Gastrocnemius medialis (tissue), 4 donors: ENCODE measurements at regions not wholly inside any gene's neighbourhood (a gene's known extent, or its start where the extent isn't known, plus 50 kb on each side); places are given as distances from the start of the nearest gene placed in this dataset.
"Not testable (repeated sequence)": the region's sequence is repeated elsewhere in the genome, so short reads cannot be mapped to it uniquely, and the experiment has no call there.

ENCODE experiments used
- ATAC-seq, 2 donors: fragments of 150-250 bp; one replicate each; pipeline ENCODE4 v1.9.1; 2016
- DNase-seq, 2 donors: peaks; one replicate each; pipeline ENCODE4 v3.0.0-alpha.2; 2019
- H3K27ac ChIP-seq, 4 donors: fragments of 200-600 bp; sonication (generic); 1 replicate in 1 of 4; 2 replicates in 3 of 4; pipeline ENCODE4 v1.5.1; 2016 to 2018; ENCODE audit warnings: mild to moderate bottlenecking in 2 of 4, moderate library complexity in 1 of 4
- H3K27me3 ChIP-seq, 3 donors: fragments of 200-600 bp; sonication (generic) in 2 of 3; 1 replicate in 1 of 3; 2 replicates in 2 of 3; pipeline versions ENCODE4 v1.5.1 to v1.6.0; 2016 to 2019; ENCODE audit warnings: mild to moderate bottlenecking in 1 of 3, moderate library complexity in 1 of 3
- H3K36me3 ChIP-seq, 2 donors: fragments of 200-600 bp; sonication (generic) in 1 of 2; one replicate each; pipeline ENCODE4 v1.5.1; 2017 to 2018
- H3K4me1 ChIP-seq, 2 donors: fragments of 200-600 bp; sonication (generic) in 1 of 2; one replicate each; pipeline ENCODE4 v1.5.1; 2016 to 2017; ENCODE audit warnings: mild to moderate bottlenecking in 2 of 2
- H3K4me3 ChIP-seq, 4 donors: fragments of 200-600 bp; sonication (generic) in 3 of 4; 1 replicate in 1 of 4; 2 replicates in 3 of 4; pipeline ENCODE4 v1.5.1; 2016 to 2019; ENCODE audit warnings: mild to moderate bottlenecking in 2 of 4
- H3K9me3 ChIP-seq, 3 donors: fragments of 200-600 bp; sonication (generic) in 2 of 3; 1 replicate in 1 of 3; 2 replicates in 2 of 3; pipeline ENCODE4 v1.5.1; 2016 to 2019
- CTCF ChIP-seq, 5 experiments: fragments of 450-650 bp in 3 of 5; fragments of 200-600 bp in 2 of 5; sonication (generic) in 2 of 5; IDR thresholded peaks in 4 of 5; conservative IDR thresholded peaks in 1 of 5; 1 replicate in 4 of 5; 2 replicates in 1 of 5; pipeline ENCODE4 v1.5.1; 2016 to 2019; ENCODE audit warnings: antibody characterized with exemption in 5 of 5, mild to moderate bottlenecking in 3 of 5, moderate library complexity in 3 of 5
- POLR2A ChIP-seq, 2 donors: fragments of 450-650 bp; IDR thresholded peaks; one replicate each; pipeline ENCODE4 v1.6.1; 2017; ENCODE audit warnings: antibody characterized with exemption in 2 of 2, mild to moderate bottlenecking in 2 of 2, moderate library complexity in 2 of 2
- in situ Hi-C, 4 donors: fragments of 200-750 bp; cut with MboI; loops; one replicate each; pipeline versions ENCODE4 v1.15.0 to v1.8.0; 2017; ENCODE audit warnings: low sequenced_read_pairs in 4 of 4
- intact Hi-C: fragments of 100-400 bp; cut with DNase I; formaldehyde crosslinking; loops from one replicate; pipeline ENCODE4 v1.15.1; 2023; ENCODE audit warnings: low total_unique reads

- Histone ChIP-seq H3K27me3 (no peaks in the 10 kb centered on the region), H3K4me3 (no peak overlapping the region), H3K27ac (no peak overlapping the region), H3K4me1 (no peaks in the 10 kb centered on the region), H3K36me3 (no peaks in the 10 kb centered on the region), H3K9me3 (no peaks in the 10 kb centered on the region)
- no peak for TF ChIP-seq CTCF (IDR thresholded peaks at IDR 0.05 in 4 of 5, conservative IDR thresholded peaks at IDR 0.05 in 1 of 5)
- no peak for TF ChIP-seq POLR2A (IDR thresholded peaks at IDR 0.05)
- intact Hi-C loops (no loop called here), in situ Hi-C loops (no loop called here)
- no peak for DNase-seq
- no peak for ATAC-seq
Measured at GRCh38 chr6:147689398-147689797, 180.9 kb downstream of the SAMD5 start.

GRCh38 chr6:147691446-147691845 lies 183.0 kb downstream of the SAMD5 start:
- Histone ChIP-seq H3K4me1 (no peaks in the 10 kb centered on the region), H3K36me3 (no peaks in the 10 kb centered on the region), H3K4me3 (no peak overlapping the region)

GRCh38 chr6:147693181-147693580 lies 184.7 kb downstream of the SAMD5 start:
- H3K4me3 ChIP-seq, result no peak overlapping the region
- no peaks in the 10 kb centered on the region for H3K27me3 ChIP-seq
- H3K36me3 ChIP-seq, result no peaks in the 10 kb centered on the region
- TF ChIP-seq CTCF (IDR thresholded peaks at IDR 0.05 in 4 of 5, conservative IDR thresholded peaks at IDR 0.05 in 1 of 5) (no peak), POLR2A (IDR thresholded peaks at IDR 0.05) (no peak)
- intact Hi-C loops, result no loop called here
- H3K4me1 ChIP-seq, result no peaks in the 10 kb centered on the region
- ATAC-seq (no peak), DNase-seq (no peak)
- no peaks in the 10 kb centered on the region for H3K9me3 ChIP-seq
- no peak overlapping the region for H3K27ac ChIP-seq
- in situ Hi-C loops, result no loop called here

More at GRCh38 chr6:147691446-147691845, 183.0 kb downstream of the SAMD5 start:
- no peaks in the 10 kb centered on the region for H3K27me3 ChIP-seq
- ATAC-seq (no peak), DNase-seq (no peak)
- H3K27ac ChIP-seq, result no peak overlapping the region
- intact Hi-C loops (no loop called here), in situ Hi-C loops (no loop called here)
- no peak for TF ChIP-seq CTCF (IDR thresholded peaks at IDR 0.05 in 4 of 5, conservative IDR thresholded peaks at IDR 0.05 in 1 of 5)
- TF ChIP-seq POLR2A (IDR thresholded peaks at IDR 0.05), result no peak
- H3K9me3 ChIP-seq, result no peaks in the 10 kb centered on the region

GRCh38 chr6:147694556-147694955 lies 186.1 kb downstream of the SAMD5 start:
- H3K4me3 ChIP-seq, H3K4me1 ChIP-seq, H3K36me3 ChIP-seq, H3K27me3 ChIP-seq, in situ Hi-C loops, H3K27ac ChIP-seq, intact Hi-C loops, H3K9me3 ChIP-seq, DNase-seq, ATAC-seq: not testable (repeated sequence)

- in situ Hi-C loops, result no loop called here
- Histone ChIP-seq H3K27ac (no peak overlapping the region), H3K36me3 (no peaks in the 10 kb centered on the region), H3K9me3 (no peaks in the 10 kb centered on the region), H3K27me3 (no peaks in the 10 kb centered on the region), H3K4me3 (no peak overlapping the region), H3K4me1 (no peaks in the 10 kb centered on the region)
- ATAC-seq, result no peak
- DNase-seq, result no peak
- TF ChIP-seq POLR2A (IDR thresholded peaks at IDR 0.05), result no peak
- TF ChIP-seq CTCF (IDR thresholded peaks at IDR 0.05 in 4 of 5, conservative IDR thresholded peaks at IDR 0.05 in 1 of 5), result no peak
- intact Hi-C loops, result no loop called here
Measured at GRCh38 chr6:147695819-147696218, 187.3 kb downstream of the SAMD5 start.
